Neural progenitor cell (in vitro differentiated cells): ENCODE measurements at regions not wholly inside any gene's neighbourhood (a gene's known extent, or its start where the extent isn't known, plus 50 kb on each side); places are given as distances from the start of the nearest gene placed in this dataset.
A peak's percentile ranks its signal among the peaks of the same experiment; 100 is the strongest.
"Not testable (repeated sequence)": the region's sequence is repeated elsewhere in the genome, so short reads cannot be mapped to it uniquely, and the experiment has no call there.

Experiments
- DNase-seq: peaks from one replicate; pipeline ENCODE4 v3.0.0-alpha.2; 2016; ENCODE audit warnings: low spot score
- H2AFZ ChIP-seq: fragments of 200-600 bp; sonication (generic); replicated peaks from 2 replicates; pipeline ENCODE4 v1.6.1; 2016; ENCODE audit warnings: antibody characterized with exemption
- H3F3A ChIP-seq: fragments of 200-600 bp; sonication (generic); 2 replicates; pipeline ENCODE4 v1.6.1; 2016; ENCODE audit warnings: antibody characterized with exemption, low read depth
- H3K27ac ChIP-seq: fragments of 200-600 bp; sonication (generic); 2 replicates; pipeline ENCODE4 v1.5.1; 2016; ENCODE audit warnings: mild to moderate bottlenecking
- H3K27me3 ChIP-seq: fragments of 200-600 bp; sonication (generic); 2 replicates; pipeline ENCODE4 v1.6.1; 2016; ENCODE audit warnings: mild to moderate bottlenecking, moderate library complexity
- H3K36me3 ChIP-seq: fragments of 200-600 bp; sonication (generic); 2 replicates; pipeline ENCODE4 v1.5.1; 2016
- H3K4me1 ChIP-seq: fragments of 200-600 bp; sonication (generic); 2 replicates; pipeline ENCODE4 v1.6.1; 2016; ENCODE audit warnings: mixed run types
- H3K4me2 ChIP-seq: fragments of 200-600 bp; sonication (generic); 2 replicates; pipeline ENCODE4 v1.6.1; 2016
- H3K4me3 ChIP-seq: fragments of 200-600 bp; sonication (generic); 2 replicates; pipeline ENCODE4 v1.5.1; 2016
- H3K79me2 ChIP-seq: fragments of 200-600 bp; sonication (generic); 2 replicates; pipeline ENCODE4 v1.6.1; 2016; ENCODE audit warnings: low read depth
- H3K9ac ChIP-seq: fragments of 200-600 bp; sonication (generic); 2 replicates; pipeline ENCODE4 v1.6.1; 2016
- H3K9me3 ChIP-seq: fragments of 200-600 bp; sonication (generic); 2 replicates; pipeline ENCODE4 v1.5.1; 2016; ENCODE audit warnings: low read depth
- H4K20me1 ChIP-seq: fragments of 200-600 bp; sonication (generic); 2 replicates; pipeline ENCODE4 v1.6.1; 2016; ENCODE audit warnings: low read depth
- H3K27ac Mint-ChIP-seq: 3 replicates; pipeline ENCODE4 v1.8.0; 2021; ENCODE audit warnings: mixed read lengths
- H3K27me3 Mint-ChIP-seq: 2 replicates; pipeline ENCODE4 v1.8.0; 2022; ENCODE audit warnings: low read depth, mild to moderate bottlenecking, inconsistent platforms, moderate library complexity, mixed read lengths; ENCODE audit not compliant: insufficient read depth
- H3K36me3 Mint-ChIP-seq: 3 replicates; pipeline ENCODE4 v1.8.0; 2021; ENCODE audit warnings: mixed read lengths
- H3K4me1 Mint-ChIP-seq: 3 replicates; pipeline ENCODE4 v1.8.0; 2021; ENCODE audit warnings: mixed read lengths
- H3K4me3 Mint-ChIP-seq: 3 replicates; pipeline ENCODE4 v1.8.0; 2021; ENCODE audit warnings: mild to moderate bottlenecking, moderate library complexity, mixed read lengths
- H3K9me3 Mint-ChIP-seq: 3 replicates; pipeline ENCODE4 v1.8.0; 2020; ENCODE audit warnings: mixed read lengths
- CTCF ChIP-seq: fragments of 200-600 bp; sonication (generic); IDR thresholded peaks from 2 replicates; pipeline ENCODE4 v1.5.1; 2017; ENCODE audit warnings: antibody characterized with exemption, mild to moderate bottlenecking
- EZH2 ChIP-seq: fragments of 200-600 bp; sonication (generic); IDR thresholded peaks from 2 replicates; pipeline ENCODE4 v1.6.1; 2017; ENCODE audit warnings: antibody characterized with exemption, mild to moderate bottlenecking, moderate library complexity
- EZH2phosphoT487 ChIP-seq: fragments of 200-600 bp; sonication (generic); IDR thresholded peaks from 2 replicates; pipeline ENCODE4 v1.6.1; 2017; ENCODE audit warnings: antibody characterized with exemption

- H3K4me3 ChIP-seq, result no peak overlapping the region
- Mint-ChIP-seq H3K9me3 (peaks cover 2% of the 10 kb centered on the region), H3K4me1 (peaks cover 6% of the 10 kb centered on the region), H3K36me3 (no peaks in the 10 kb centered on the region), H3K4me3 (no peak overlapping the region), H3K27ac (no peak overlapping the region), H3K27me3 (no peaks in the 10 kb centered on the region)
- no peaks in the 10 kb centered on the region for H3K9me3 ChIP-seq
- H4K20me1 ChIP-seq, result no peaks in the 10 kb centered on the region
- no peak for TF ChIP-seq EZH2phosphoT487
- no peak for TF ChIP-seq CTCF
- TF ChIP-seq EZH2, result no peak
- H3K9ac ChIP-seq, result no peak overlapping the region
- no peaks in the 10 kb centered on the region for H3K79me2 ChIP-seq
- no peak overlapping the region for H3K27ac ChIP-seq
- peak overlapping the region; percentile 55 for H2AFZ ChIP-seq
- DNase-seq, result no peak
- H3F3A ChIP-seq, result no peaks in the 10 kb centered on the region
- H3K27me3 ChIP-seq, result no peaks in the 10 kb centered on the region
- H3K4me2 ChIP-seq, result no peak overlapping the region
- no peaks in the 10 kb centered on the region for H3K36me3 ChIP-seq
- no peaks in the 10 kb centered on the region for H3K4me1 ChIP-seq
Observed at GRCh38 chr5:164532235-164532900, 1026.9 kb downstream of the MAT2B start.

- H3K27me3 Mint-ChIP-seq, H3K9ac ChIP-seq, H2AFZ ChIP-seq, H3K27ac ChIP-seq, H3K4me1 Mint-ChIP-seq, H3F3A ChIP-seq, H3K27me3 ChIP-seq, H4K20me1 ChIP-seq, H3K36me3 Mint-ChIP-seq, DNase-seq, H3K9me3 Mint-ChIP-seq, H3K27ac Mint-ChIP-seq, H3K9me3 ChIP-seq, H3K4me1 ChIP-seq, H3K4me3 ChIP-seq, H3K36me3 ChIP-seq, H3K79me2 ChIP-seq, H3K4me3 Mint-ChIP-seq, H3K4me2 ChIP-seq: not testable (repeated sequence)
Observed at GRCh38 chr5:164533426-164533825, 1028.0 kb downstream of the MAT2B start.

DNA sequence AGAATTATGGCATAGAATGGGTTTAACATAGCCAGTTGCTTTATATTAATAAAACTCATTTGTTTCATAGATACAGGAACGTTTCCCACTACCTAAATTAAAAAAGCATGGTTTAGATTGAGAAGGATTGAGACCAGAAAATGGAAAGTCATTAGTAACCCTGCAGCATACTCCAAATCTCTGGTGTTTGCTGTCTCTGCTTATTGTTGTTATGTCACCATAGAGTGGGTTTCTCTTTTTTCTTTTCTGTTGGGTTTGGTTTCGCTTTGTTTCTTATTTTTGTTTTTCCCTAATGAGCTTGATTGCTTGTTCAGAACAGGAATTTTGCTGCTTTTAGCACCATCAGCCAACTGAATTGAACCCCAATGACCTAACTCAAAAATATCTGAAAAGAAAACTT is 1034.8 kb downstream of the MAT2B start:
- no peak overlapping the region for H3K27ac Mint-ChIP-seq
- H3K27me3 Mint-ChIP-seq, result no peaks in the 10 kb centered on the region
- Histone ChIP-seq H3K9me3 (no peaks in the 10 kb centered on the region), H3K4me2 (no peak overlapping the region), H3K4me3 (no peak overlapping the region), H4K20me1 (no peaks in the 10 kb centered on the region), H3K4me1 (no peaks in the 10 kb centered on the region), H3F3A (no peaks in the 10 kb centered on the region), H2AFZ (no peak overlapping the region), H3K9ac (no peak overlapping the region), H3K27ac (no peak overlapping the region), H3K79me2 (no peaks in the 10 kb centered on the region), H3K36me3 (no peaks in the 10 kb centered on the region), H3K27me3 (no peaks in the 10 kb centered on the region)
- DNase-seq, result no peak
- H3K4me1 Mint-ChIP-seq, result peaks cover 3% of the 10 kb centered on the region
- H3K4me3 Mint-ChIP-seq, result no peak overlapping the region
- peaks cover 13% of the 10 kb centered on the region for H3K9me3 Mint-ChIP-seq
- H3K36me3 Mint-ChIP-seq, result no peaks in the 10 kb centered on the region
- no peak for TF ChIP-seq CTCF
- no peak for TF ChIP-seq EZH2phosphoT487
- no peak for TF ChIP-seq EZH2

- Mint-ChIP-seq H3K4me1 (peaks cover 3% of the 10 kb centered on the region), H3K27me3 (peaks cover under 1% of the 10 kb centered on the region), H3K9me3 (peaks cover 26% of the 10 kb centered on the region), H3K27ac (no peak overlapping the region), H3K36me3 (no peaks in the 10 kb centered on the region), H3K4me3 (no peak overlapping the region)
- Histone ChIP-seq H3K27me3 (no peaks in the 10 kb centered on the region), H3F3A (no peaks in the 10 kb centered on the region), H4K20me1 (no peaks in the 10 kb centered on the region), H3K4me3 (no peak overlapping the region), H2AFZ (no peak overlapping the region), H3K27ac (no peak overlapping the region), H3K4me2 (no peak overlapping the region), H3K36me3 (no peaks in the 10 kb centered on the region), H3K9me3 (no peaks in the 10 kb centered on the region), H3K9ac (no peak overlapping the region), H3K4me1 (no peaks in the 10 kb centered on the region), H3K79me2 (no peaks in the 10 kb centered on the region)
- TF ChIP-seq CTCF (no peak), EZH2 (no peak), EZH2phosphoT487 (no peak)
- no peak for DNase-seq
Observed at GRCh38 chr5:164545507-164545906, 1040.1 kb downstream of the MAT2B start.
